Esophagus muscularis mucosa (tissue), 4 donors: ENCODE measurements at regions not wholly inside any gene's neighbourhood (a gene's known extent, or its start where the extent isn't known, plus 50 kb on each side); places are given as distances from the start of the nearest gene placed in this dataset.

Source experiments
- EP300 ChIP-seq: sonication (generic); formaldehyde crosslinking; IDR thresholded peaks from one replicate; pipeline ENCODE4 v1.6.1; 2017; ENCODE audit warnings: antibody characterized with exemption
- POLR2A ChIP-seq: fragments of 450-650 bp; IDR thresholded peaks from one replicate; pipeline ENCODE4 v1.6.1; 2017; ENCODE audit warnings: antibody characterized with exemption, moderate library complexity, mild to moderate bottlenecking, low read depth
- POLR2AphosphoS5 ChIP-seq, 2 donors: sonication (generic); formaldehyde crosslinking; IDR thresholded peaks; one replicate each; pipeline ENCODE4 v1.6.1; 2017; ENCODE audit warnings: antibody characterized with exemption in 2 of 2
- TF ChIP-seq, protein P1 (sequence below), 3 experiments: fragments of 200-600 bp in 2 of 3; fragments of 450-650 bp in 1 of 3; sonication (generic) in 2 of 3; IDR thresholded peaks; one replicate each; pipeline ENCODE4 v1.5.1; 2017 to 2019; ENCODE audit warnings: antibody characterized with exemption in 3 of 3, mild to moderate bottlenecking in 2 of 3, moderate library complexity in 1 of 3

DNA sequence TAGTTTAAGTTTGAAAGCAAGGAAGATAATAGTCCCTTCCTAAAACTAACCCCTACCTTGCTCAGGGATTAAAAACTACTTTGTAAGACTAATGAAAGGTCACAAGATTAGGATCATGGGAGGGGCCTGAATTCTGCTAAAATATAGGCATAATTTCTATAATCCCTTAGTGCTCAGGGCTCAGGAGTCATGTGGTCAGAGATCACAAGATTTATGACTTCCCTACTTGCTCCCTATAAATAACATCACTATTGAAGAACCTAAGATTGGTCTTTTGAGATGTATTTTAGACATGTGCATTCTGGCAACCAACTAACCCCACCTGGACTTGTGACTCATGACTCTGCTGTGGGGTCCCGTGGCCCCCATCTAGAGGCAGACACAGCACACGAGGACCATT lies 81.1 kb downstream of the STMND1 start:
- TF ChIP-seq POLR2AphosphoS5 (IDR thresholded peaks at IDR 0.05), result no peak
- TF ChIP-seq POLR2A, result no peak
- TF ChIP-seq, protein P1, sequence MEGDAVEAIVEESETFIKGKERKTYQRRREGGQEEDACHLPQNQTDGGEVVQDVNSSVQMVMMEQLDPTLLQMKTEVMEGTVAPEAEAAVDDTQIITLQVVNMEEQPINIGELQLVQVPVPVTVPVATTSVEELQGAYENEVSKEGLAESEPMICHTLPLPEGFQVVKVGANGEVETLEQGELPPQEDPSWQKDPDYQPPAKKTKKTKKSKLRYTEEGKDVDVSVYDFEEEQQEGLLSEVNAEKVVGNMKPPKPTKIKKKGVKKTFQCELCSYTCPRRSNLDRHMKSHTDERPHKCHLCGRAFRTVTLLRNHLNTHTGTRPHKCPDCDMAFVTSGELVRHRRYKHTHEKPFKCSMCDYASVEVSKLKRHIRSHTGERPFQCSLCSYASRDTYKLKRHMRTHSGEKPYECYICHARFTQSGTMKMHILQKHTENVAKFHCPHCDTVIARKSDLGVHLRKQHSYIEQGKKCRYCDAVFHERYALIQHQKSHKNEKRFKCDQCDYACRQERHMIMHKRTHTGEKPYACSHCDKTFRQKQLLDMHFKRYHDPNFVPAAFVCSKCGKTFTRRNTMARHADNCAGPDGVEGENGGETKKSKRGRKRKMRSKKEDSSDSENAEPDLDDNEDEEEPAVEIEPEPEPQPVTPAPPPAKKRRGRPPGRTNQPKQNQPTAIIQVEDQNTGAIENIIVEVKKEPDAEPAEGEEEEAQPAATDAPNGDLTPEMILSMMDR (IDR thresholded peaks at IDR 0.05), result no peak
- TF ChIP-seq EP300, result no peak
